ENCODE measurements at regions not wholly inside any gene's neighbourhood (a gene's known extent, or its start where the extent isn't known, plus 50 kb on each side); places are given as distances from the start of the nearest gene placed in this dataset.

- no peak for TF ChIP-seq CTCF (IDR thresholded peaks at IDR 0.05; ENCODE audit: insufficient read depth, low read depth, low read length)
- TF ChIP-seq EZH2 (IDR thresholded peaks at IDR 0.05; ENCODE audit: insufficient read depth, low read length): no peak
- Histone ChIP-seq H4K20me1 (ENCODE audit: insufficient read depth, low read length) (no peaks in the 10 kb centered on the region), H3K4me1 (ENCODE audit: insufficient read depth, low read length) (no peaks in the 10 kb centered on the region), H3K27ac (ENCODE audit: low read depth, low read length) (no peak overlapping the region), H3K4me2 (ENCODE audit: low read length) (peak overlapping the region; percentile 29), H3K79me2 (ENCODE audit: insufficient read depth, low read length) (no peaks in the 10 kb centered on the region), H3K9me3 (ENCODE audit: insufficient read depth, low read depth, low read length) (no peaks in the 10 kb centered on the region), H3K9ac (ENCODE audit: low read length) (no peak overlapping the region), H3K4me3 (ENCODE audit: insufficient read depth, low read depth, low read length) (no peak overlapping the region), H3K36me3 (ENCODE audit: insufficient read depth, low read length) (no peaks in the 10 kb centered on the region), H2AFZ (ENCODE audit: low read depth, low read length) (no peak overlapping the region), H3K27me3 (ENCODE audit: insufficient read depth, low read length) (no peaks in the 10 kb centered on the region)
- Mint-ChIP-seq H3K27me3 (ENCODE audit: low read depth, unreplicated experiment) (no peaks in the 10 kb centered on the region), H3K4me1 (ENCODE audit: low read depth, unreplicated experiment) (peaks cover 12% of the 10 kb centered on the region), H3K4me3 (ENCODE audit: unreplicated experiment) (no peak overlapping the region), H3K9me3 (ENCODE audit: unreplicated experiment) (peaks cover 3% of the 10 kb centered on the region), H3K27ac (ENCODE audit: unreplicated experiment) (no peak overlapping the region), H3K36me3 (ENCODE audit: low read depth, unreplicated experiment) (no peaks in the 10 kb centered on the region)
- FAIRE-seq (no peak), DNase-seq (ENCODE audit: low read depth) (peak; percentile 73)
Observed at GRCh38 chr5:33362915-33363314, 77.8 kb upstream of the TARS1 start.

- H3K27ac Mint-ChIP-seq (ENCODE audit: unreplicated experiment): no peak overlapping the region
- Histone ChIP-seq H3K79me2 (ENCODE audit: insufficient read depth, low read length) (no peaks in the 10 kb centered on the region), H3K9me3 (ENCODE audit: insufficient read depth, low read depth, low read length) (no peaks in the 10 kb centered on the region), H3K36me3 (ENCODE audit: insufficient read depth, low read length) (no peaks in the 10 kb centered on the region), H4K20me1 (ENCODE audit: insufficient read depth, low read length) (no peaks in the 10 kb centered on the region), H2AFZ (ENCODE audit: low read depth, low read length) (no peak overlapping the region), H3K4me1 (ENCODE audit: insufficient read depth, low read length) (no peaks in the 10 kb centered on the region), H3K4me2 (ENCODE audit: low read length) (no peak overlapping the region), H3K4me3 (ENCODE audit: insufficient read depth, low read depth, low read length) (no peak overlapping the region), H3K27me3 (ENCODE audit: insufficient read depth, low read length) (no peaks in the 10 kb centered on the region), H3K9ac (ENCODE audit: low read length) (no peak overlapping the region), H3K27ac (ENCODE audit: low read depth, low read length) (no peak overlapping the region)
- no peak for TF ChIP-seq EZH2 (IDR thresholded peaks at IDR 0.05; ENCODE audit: insufficient read depth, low read length)
- no peak for TF ChIP-seq CTCF (IDR thresholded peaks at IDR 0.05; ENCODE audit: insufficient read depth, low read depth, low read length)
- H3K27me3 Mint-ChIP-seq (ENCODE audit: low read depth, unreplicated experiment): no peaks in the 10 kb centered on the region
- no peak overlapping the region for H3K4me3 Mint-ChIP-seq (ENCODE audit: unreplicated experiment)
- no peaks in the 10 kb centered on the region for H3K36me3 Mint-ChIP-seq (ENCODE audit: low read depth, unreplicated experiment)
- DNase-seq (ENCODE audit: low read depth): no peak
- no peak for FAIRE-seq
- H3K4me1 Mint-ChIP-seq (ENCODE audit: low read depth, unreplicated experiment): peaks cover 12% of the 10 kb centered on the region
- H3K9me3 Mint-ChIP-seq (ENCODE audit: unreplicated experiment): peaks cover 3% of the 10 kb centered on the region
Observed at GRCh38 chr5:33363537-33363936, 77.2 kb upstream of the TARS1 start.

GRCh38 chr5:33364406-33364805 lies 76.4 kb upstream of the TARS1 start:
- no peaks in the 10 kb centered on the region for H3K9me3 Mint-ChIP-seq (ENCODE audit: unreplicated experiment)
- Histone ChIP-seq H3K79me2 (ENCODE audit: insufficient read depth, low read length) (no peaks in the 10 kb centered on the region), H3K36me3 (ENCODE audit: insufficient read depth, low read length) (no peaks in the 10 kb centered on the region), H2AFZ (ENCODE audit: low read depth, low read length) (no peak overlapping the region), H3K4me2 (ENCODE audit: low read length) (no peak overlapping the region), H4K20me1 (ENCODE audit: insufficient read depth, low read length) (no peaks in the 10 kb centered on the region), H3K27ac (ENCODE audit: low read depth, low read length) (no peak overlapping the region), H3K4me3 (ENCODE audit: insufficient read depth, low read depth, low read length) (no peak overlapping the region), H3K9ac (ENCODE audit: low read length) (no peak overlapping the region), H3K4me1 (ENCODE audit: insufficient read depth, low read length) (no peaks in the 10 kb centered on the region), H3K27me3 (ENCODE audit: insufficient read depth, low read length) (no peaks in the 10 kb centered on the region), H3K9me3 (ENCODE audit: insufficient read depth, low read depth, low read length) (no peaks in the 10 kb centered on the region)
- H3K27ac Mint-ChIP-seq (ENCODE audit: unreplicated experiment): no peak overlapping the region
- FAIRE-seq: no peak
- H3K27me3 Mint-ChIP-seq (ENCODE audit: low read depth, unreplicated experiment): no peaks in the 10 kb centered on the region
- DNase-seq (ENCODE audit: low read depth): no peak
- H3K4me1 Mint-ChIP-seq (ENCODE audit: low read depth, unreplicated experiment): peaks cover 12% of the 10 kb centered on the region
- H3K36me3 Mint-ChIP-seq (ENCODE audit: low read depth, unreplicated experiment): no peaks in the 10 kb centered on the region
- H3K4me3 Mint-ChIP-seq (ENCODE audit: unreplicated experiment): no peak overlapping the region
- TF ChIP-seq CTCF (IDR thresholded peaks at IDR 0.05; ENCODE audit: insufficient read depth, low read depth, low read length) (no peak), EZH2 (IDR thresholded peaks at IDR 0.05; ENCODE audit: insufficient read depth, low read length) (no peak)
